ENCODE measurements at regions not wholly inside any gene's neighbourhood (a gene's known extent, or its start where the extent isn't known, plus 50 kb on each side); places are given as distances from the start of the nearest gene placed in this dataset.
A peak's percentile ranks its signal among the peaks of the same experiment; 100 is the strongest.

GRCh38 chr3:86815880-86816279 is 175.1 kb downstream of the VGLL3 start:
- H3K36me3 ChIP-seq (ENCODE audit: control insufficient read depth, insufficient read depth, low read length) = no peaks in the 10 kb centered on the region
- H3K27ac ChIP-seq (ENCODE audit: insufficient read depth, low read length) = no peak overlapping the region
- no peak overlapping the region for H3K9ac ChIP-seq (ENCODE audit: insufficient read depth, low read length)
- H3K4me3 ChIP-seq (replicated peaks in 1 of 4; ENCODE audit: control extremely low read depth in 1 of 4, insufficient read depth in 1 of 4, low read depth in 3 of 4, low read length in 4 of 4) = no peak overlapping the region
- no peaks in the 10 kb centered on the region for H3K79me2 ChIP-seq (ENCODE audit: control insufficient read depth, insufficient read depth, low read length)
- peaks cover 2% of the 10 kb centered on the region for H3K4me1 ChIP-seq (ENCODE audit: control insufficient read depth, extremely low read depth, insufficient read depth, low read length)
- TF ChIP-seq CTCF (conservative IDR thresholded peaks at IDR 0.05 in 1 of 2, IDR thresholded peaks at IDR 0.05 in 1 of 2; ENCODE audit: low read depth in 1 of 2, low read length in 2 of 2) (no peak), EZH2 (IDR thresholded peaks at IDR 0.05; ENCODE audit: low read length, missing control alignments) (no peak)
- H4K20me1 ChIP-seq (ENCODE audit: control insufficient read depth, extremely low read depth, insufficient read depth, low read length) = no peaks in the 10 kb centered on the region
- no peak overlapping the region for H3K4me2 ChIP-seq (ENCODE audit: extremely low read depth, insufficient read depth, low read length)
- no peaks in the 10 kb centered on the region for H3K9me3 ChIP-seq (ENCODE audit: control insufficient read depth, insufficient read depth, low read depth, low read length)
- H2AFZ ChIP-seq (ENCODE audit: low read length) = no peak overlapping the region
- H3K27me3 ChIP-seq (ENCODE audit: control insufficient read depth, insufficient read depth, low read length) = no peaks in the 10 kb centered on the region
- DNase-seq (ENCODE audit: low read depth in 2 of 2) = peak in 1 of 2 donors; percentile 39

GRCh38 chr3:86814918-86815655 is 175.9 kb downstream of the VGLL3 start:
- H3K36me3 ChIP-seq (ENCODE audit: control insufficient read depth, insufficient read depth, low read length) = no peaks in the 10 kb centered on the region
- no peaks in the 10 kb centered on the region for H3K79me2 ChIP-seq (ENCODE audit: control insufficient read depth, insufficient read depth, low read length)
- H3K9ac ChIP-seq (ENCODE audit: insufficient read depth, low read length) = no peak overlapping the region
- H2AFZ ChIP-seq (ENCODE audit: low read length) = no peak overlapping the region
- H4K20me1 ChIP-seq (ENCODE audit: control insufficient read depth, extremely low read depth, insufficient read depth, low read length) = no peaks in the 10 kb centered on the region
- no peak overlapping the region for H3K4me3 ChIP-seq (replicated peaks in 1 of 4; ENCODE audit: control extremely low read depth in 1 of 4, insufficient read depth in 1 of 4, low read depth in 3 of 4, low read length in 4 of 4)
- peaks cover 2% of the 10 kb centered on the region for H3K4me1 ChIP-seq (ENCODE audit: control insufficient read depth, extremely low read depth, insufficient read depth, low read length)
- no peak for TF ChIP-seq CTCF (conservative IDR thresholded peaks at IDR 0.05 in 1 of 2, IDR thresholded peaks at IDR 0.05 in 1 of 2; ENCODE audit: low read depth in 1 of 2, low read length in 2 of 2)
- TF ChIP-seq EZH2 (IDR thresholded peaks at IDR 0.05; ENCODE audit: low read length, missing control alignments) = no peak
- no peaks in the 10 kb centered on the region for H3K9me3 ChIP-seq (ENCODE audit: control insufficient read depth, insufficient read depth, low read depth, low read length)
- no peaks in the 10 kb centered on the region for H3K27me3 ChIP-seq (ENCODE audit: control insufficient read depth, insufficient read depth, low read length)
- H3K27ac ChIP-seq (ENCODE audit: insufficient read depth, low read length) = no peak overlapping the region
- DNase-seq (ENCODE audit: low read depth in 2 of 2) = peak; percentile 12 to 73
- H3K4me2 ChIP-seq (ENCODE audit: extremely low read depth, insufficient read depth, low read length) = no peak overlapping the region

GRCh38 chr3:86814321-86814720 is 176.6 kb downstream of the VGLL3 start:
- Histone ChIP-seq H2AFZ (ENCODE audit: low read length) (no peak overlapping the region), H3K9ac (ENCODE audit: insufficient read depth, low read length) (no peak overlapping the region), H4K20me1 (ENCODE audit: control insufficient read depth, extremely low read depth, insufficient read depth, low read length) (no peaks in the 10 kb centered on the region), H3K27me3 (ENCODE audit: control insufficient read depth, insufficient read depth, low read length) (no peaks in the 10 kb centered on the region), H3K4me1 (ENCODE audit: control insufficient read depth, extremely low read depth, insufficient read depth, low read length) (peaks cover 2% of the 10 kb centered on the region), H3K79me2 (ENCODE audit: control insufficient read depth, insufficient read depth, low read length) (no peaks in the 10 kb centered on the region), H3K4me2 (ENCODE audit: extremely low read depth, insufficient read depth, low read length) (no peak overlapping the region), H3K9me3 (ENCODE audit: control insufficient read depth, insufficient read depth, low read depth, low read length) (no peaks in the 10 kb centered on the region), H3K4me3 (replicated peaks in 1 of 4; ENCODE audit: control extremely low read depth in 1 of 4, insufficient read depth in 1 of 4, low read depth in 3 of 4, low read length in 4 of 4) (no peak overlapping the region), H3K27ac (ENCODE audit: insufficient read depth, low read length) (no peak overlapping the region), H3K36me3 (ENCODE audit: control insufficient read depth, insufficient read depth, low read length) (no peaks in the 10 kb centered on the region)
- no peak for TF ChIP-seq EZH2 (IDR thresholded peaks at IDR 0.05; ENCODE audit: low read length, missing control alignments)
- TF ChIP-seq CTCF (conservative IDR thresholded peaks at IDR 0.05 in 1 of 2, IDR thresholded peaks at IDR 0.05 in 1 of 2; ENCODE audit: low read depth in 1 of 2, low read length in 2 of 2) = no peak
- peak in 1 of 2 donors; percentile 37 for DNase-seq (ENCODE audit: low read depth in 2 of 2)
